HG03520 (cell line): ENCODE measurements at regions not wholly inside any gene's neighbourhood (a gene's known extent, or its start where the extent isn't known, plus 50 kb on each side); places are given as distances from the start of the nearest gene placed in this dataset.
"Not testable (repeated sequence)": the region's sequence is repeated elsewhere in the genome, so short reads cannot be mapped to it uniquely, and the experiment has no call there.

Source experiments
- ATAC-seq: cut with Tn5 transposase; IDR thresholded peaks from one replicate; pipeline ENCODE4 v1.9.1; 2021; ENCODE audit warnings: mild to moderate bottlenecking, moderate library complexity; ENCODE audit not compliant: unreplicated experiment

DNA sequence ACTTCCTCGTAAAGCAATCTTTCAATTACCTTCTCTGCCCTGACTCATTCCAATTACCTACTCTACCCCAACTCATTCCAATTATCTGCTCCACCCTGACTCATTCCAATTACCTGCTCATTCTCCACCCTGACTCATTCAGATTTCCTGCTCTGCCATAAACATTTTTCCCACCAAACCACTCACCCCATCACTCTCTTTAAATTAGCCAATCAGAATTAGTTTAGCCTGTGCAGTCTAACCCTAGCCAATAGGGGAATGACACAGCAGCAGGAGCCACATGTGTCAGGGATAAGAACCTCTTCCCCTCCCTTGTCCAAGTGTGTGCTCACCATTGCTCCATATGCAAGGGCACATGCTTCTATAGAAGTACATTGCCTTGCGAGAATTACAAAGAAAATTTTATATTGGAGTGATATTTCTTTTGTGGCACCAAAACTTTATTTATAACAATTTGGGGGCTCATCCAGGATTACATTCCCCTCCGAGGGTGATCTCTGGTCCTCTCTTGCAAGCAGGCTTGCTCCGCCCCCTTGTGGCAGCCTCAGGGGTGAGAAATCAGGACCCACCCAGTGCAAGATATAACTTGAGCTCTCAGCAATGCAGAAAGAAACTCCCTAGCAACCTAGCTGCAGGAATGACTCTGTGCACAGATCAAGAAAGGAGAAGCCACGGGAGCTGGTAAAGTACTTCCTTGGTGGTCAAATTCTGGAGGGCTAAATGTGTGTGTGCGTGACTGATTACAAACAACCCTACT, 551.9 kb upstream of the EYS start:
- not testable (repeated sequence) for ATAC-seq

DNA sequence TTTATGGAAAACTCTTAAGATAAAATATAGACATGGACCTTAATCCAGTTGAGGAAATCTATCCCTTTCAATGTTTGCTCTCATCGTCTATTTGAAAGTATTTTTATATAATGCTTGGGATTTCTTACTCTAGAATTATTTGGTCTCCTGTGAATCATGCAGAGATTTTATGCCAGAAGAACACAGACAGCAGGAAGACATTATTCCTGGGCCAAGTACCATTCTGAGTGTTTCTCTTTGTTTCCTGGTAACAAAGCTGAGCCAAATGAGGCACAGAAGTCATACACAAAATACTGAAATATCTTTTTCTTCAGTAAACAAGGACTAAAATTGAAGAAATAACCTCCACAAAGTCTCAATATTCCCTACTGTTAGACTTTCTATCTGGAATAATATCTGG, 538.2 kb upstream of the EYS start:
- no peak for ATAC-seq

DNA sequence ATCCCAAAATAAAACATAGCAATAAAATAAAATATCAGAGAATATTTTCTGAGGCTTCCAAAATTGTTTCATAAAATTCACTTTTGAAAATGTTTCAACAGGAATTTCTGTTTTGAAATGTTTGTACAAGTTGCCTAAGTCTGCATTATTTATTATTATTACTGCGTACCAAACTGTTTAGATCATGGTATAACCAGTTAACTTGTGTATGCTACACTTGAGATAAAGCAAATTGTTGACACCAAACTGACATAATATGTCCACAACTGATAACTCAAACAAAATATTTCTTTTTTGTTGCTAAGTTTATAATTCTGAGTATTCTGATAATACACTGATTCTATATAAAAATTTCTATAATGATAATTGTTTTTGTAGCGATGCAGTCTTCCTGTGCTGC, 531.8 kb upstream of the EYS start:
- no peak for ATAC-seq

DNA sequence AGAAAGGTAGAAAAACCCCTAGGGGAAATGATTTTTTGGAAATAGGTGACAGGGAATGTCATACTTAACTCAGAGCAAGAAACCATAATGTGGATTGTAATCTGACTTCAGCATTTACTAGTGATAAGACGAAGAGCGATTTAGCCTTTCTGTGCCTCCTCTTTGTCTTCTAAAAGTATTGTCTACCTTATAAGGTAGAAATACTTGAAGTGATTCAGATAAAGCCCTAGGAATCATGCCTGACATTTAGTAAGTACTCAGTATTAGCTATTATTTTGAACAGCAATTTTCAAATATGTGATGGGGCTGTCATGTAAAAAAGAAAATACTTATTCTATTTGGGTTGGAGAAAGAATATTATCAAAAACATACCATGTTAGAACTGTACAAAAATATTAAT, 525.9 kb upstream of the EYS start:
- ATAC-seq, result no peak

DNA sequence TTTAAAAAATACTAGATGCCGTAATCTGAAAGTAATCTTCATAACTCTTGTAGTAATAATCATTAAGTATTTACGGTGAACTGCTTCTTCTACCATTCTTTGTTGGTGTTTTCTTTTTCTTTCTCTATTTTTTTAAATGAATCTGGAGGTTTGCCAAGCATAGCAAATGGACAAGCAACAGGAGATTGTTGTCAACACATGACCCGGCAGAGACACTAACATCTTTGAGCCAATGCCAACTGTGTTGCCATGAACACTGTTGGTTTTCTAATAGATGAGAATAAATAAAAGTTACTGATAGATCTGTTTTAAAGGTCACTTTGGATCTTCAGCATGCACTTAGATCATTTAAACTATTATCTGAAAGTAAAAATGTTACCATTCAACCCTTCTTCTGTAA, 523.6 kb upstream of the EYS start:
- no peak for ATAC-seq

DNA sequence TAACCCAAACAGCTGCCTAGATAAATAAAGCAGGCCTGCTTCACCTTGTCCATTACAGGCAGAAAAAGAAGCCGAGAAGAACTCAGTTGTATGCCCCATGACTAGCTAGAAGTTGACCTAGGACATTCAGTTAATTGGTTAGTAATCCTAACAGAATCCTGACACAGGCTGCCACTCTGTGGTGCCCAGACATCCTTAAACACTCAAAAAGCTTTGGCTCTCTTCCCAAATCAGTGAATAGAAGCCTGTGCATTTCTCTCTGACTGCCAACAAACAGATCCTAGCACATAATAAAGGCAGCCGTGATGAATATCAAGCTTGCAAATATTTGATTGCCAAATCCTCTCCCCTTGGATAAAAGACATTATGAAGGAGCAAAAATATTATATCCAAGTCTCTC, 519.1 kb upstream of the EYS start:
- no peak for ATAC-seq

DNA sequence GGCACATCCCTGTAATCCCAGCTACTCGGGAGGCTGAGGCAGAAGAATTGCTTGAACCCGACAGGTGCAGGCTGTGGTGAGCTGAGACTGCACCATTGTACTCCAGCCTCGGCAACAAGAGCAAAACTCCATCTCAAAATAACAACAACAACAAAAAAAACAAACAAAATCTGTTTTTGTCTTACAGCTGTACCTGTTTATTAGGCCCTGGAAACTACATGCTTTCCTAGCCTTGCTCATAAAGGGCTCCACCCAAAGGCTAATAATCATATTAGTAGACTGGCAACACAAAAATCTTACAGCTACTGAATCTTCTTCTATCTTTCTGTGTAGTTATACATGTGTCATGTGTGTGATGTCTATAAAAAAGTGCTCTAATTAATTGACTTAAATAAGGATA, 503.9 kb upstream of the EYS start:
- no peak for ATAC-seq

DNA sequence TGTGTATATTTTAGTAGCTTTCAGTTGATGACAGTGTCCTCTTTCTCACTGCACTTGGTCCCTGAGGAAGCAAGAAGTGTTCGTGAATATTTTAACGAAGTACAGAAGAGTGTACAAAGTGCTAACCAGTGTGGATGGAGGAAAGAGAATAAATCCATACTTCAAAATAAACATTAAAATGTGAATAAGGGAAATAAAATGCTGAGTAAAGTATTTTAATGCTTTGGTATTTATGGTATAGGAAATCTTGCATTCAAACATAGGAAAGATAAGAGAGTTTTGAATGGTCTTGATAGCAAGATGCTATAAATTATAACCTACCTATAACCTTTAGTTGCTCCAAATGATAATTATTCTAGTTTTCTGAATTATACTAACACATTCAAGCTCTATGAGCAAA, 493.4 kb upstream of the EYS start:
- ATAC-seq, result no peak

DNA sequence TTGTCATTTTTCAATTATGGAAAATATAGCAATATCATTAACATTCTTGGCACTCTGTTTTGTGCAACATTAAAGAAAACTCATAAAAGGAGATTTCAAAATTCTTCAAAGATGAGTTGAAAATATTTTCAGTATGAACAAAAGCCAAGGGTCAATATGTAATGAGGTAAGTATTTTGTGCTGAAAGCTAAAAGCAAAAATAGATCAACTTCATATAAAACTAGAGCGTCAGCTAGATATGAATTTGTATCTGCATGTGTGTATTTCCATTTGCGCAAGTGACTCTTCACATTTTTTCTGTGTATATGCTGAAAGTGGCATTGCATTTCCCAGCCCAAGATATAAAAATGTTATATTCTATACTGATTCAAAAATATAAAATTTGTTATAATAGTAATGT, 492.1 kb upstream of the EYS start:
- ATAC-seq, result no peak

DNA sequence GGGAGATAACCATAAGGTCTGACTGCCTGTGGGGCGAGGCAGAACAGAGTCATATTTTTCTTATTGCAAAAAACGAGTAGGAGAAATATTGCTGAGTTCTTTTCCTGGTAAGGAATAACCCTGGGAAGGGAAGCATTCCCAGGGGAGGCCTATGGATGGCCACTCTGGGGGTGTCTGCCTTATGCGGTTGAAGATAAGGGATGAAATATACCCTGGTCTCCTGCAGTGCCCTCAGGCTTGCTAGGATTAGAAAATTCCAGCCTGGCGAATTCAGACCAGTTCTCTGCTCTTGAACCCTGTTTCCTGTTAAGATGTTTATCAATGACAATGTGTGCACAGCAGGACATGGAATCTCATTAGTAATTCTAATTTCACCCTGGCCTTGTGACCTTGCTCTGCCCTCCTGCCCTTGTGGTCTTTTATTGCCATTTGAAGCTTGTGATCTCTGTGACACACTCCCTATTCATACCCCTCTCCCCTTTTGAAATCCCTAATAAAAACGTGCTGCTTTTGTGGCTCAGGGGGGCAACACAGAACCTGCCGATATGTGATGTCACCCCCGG, 491.1 kb upstream of the EYS start:
- ATAC-seq, result no peak

DNA sequence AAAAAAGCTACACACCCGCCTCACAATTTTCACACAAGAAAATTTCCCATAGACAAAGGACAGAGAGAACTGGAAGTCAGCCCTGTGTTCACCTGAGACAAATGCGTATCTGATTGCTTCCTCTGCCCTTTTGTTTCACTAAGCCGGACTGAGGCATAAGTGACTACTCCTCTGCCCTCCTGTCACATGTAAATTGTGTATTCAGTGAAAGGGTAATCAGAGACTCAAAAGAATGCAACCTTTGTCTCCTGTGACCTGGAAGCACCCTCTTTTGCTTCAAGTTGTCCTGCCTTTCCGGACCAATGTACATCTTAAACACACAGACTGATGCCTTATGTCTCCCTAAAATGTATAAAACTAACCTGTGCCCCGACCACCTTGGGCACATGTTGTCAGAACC, 483.8 kb upstream of the EYS start:
- ATAC-seq, result no peak

DNA sequence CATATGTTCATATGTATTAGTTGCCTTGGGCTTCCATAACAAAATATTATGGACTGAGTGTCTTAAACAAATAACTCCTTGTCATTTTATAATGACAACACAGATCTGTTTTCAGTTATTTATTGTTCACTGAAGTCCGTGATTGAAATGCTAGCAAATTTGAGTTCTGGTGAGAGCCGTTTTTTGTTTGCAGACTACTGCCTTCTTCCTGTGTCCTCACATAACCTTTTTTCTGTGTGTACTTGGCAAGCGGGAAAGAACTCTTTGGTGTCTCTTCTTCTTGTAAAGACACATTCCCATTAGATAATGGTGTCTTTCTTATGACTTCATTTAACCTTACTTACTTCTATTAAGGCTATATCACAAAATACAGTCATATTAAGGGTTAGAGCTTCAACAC, 482.9 kb upstream of the EYS start:
- no peak for ATAC-seq

DNA sequence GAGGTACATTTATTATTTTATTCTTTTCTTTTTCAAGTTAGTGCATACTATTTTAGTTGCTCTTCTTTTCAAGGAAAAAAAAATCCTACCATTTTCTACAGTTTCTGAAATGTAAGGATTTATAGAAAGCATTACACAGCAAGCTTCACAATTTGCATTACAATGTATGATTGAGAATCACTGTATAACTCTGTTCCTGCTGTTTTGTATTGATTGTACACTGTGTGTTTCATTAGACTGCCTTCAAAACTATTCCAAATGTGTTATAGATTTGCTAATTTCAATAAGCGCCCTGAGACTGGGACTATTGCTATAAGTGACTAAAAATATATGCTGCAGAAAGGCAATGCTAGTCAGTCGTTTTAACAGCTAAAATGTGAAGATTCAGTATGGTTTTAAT, 479.7 kb upstream of the EYS start:
- ATAC-seq, result no peak

DNA sequence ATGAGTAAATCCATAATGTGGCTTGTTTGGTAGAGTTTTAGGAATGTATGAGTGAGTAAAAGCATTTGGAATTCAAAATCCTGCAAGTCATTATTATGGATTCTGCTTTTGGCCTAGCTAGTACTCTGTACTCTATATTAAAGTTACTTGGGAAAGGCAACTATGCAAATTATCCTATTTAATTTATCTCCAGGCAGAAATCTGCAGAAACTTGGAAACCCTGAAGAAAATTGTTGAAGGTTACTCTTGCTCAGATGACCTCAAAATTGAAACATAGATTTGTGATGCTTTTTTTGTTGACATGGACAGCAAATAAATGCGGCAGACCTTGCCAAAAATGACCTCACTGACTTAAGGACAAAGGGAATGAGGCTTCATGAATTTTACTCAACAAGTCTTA, 477.1 kb upstream of the EYS start:
- no peak for ATAC-seq

DNA sequence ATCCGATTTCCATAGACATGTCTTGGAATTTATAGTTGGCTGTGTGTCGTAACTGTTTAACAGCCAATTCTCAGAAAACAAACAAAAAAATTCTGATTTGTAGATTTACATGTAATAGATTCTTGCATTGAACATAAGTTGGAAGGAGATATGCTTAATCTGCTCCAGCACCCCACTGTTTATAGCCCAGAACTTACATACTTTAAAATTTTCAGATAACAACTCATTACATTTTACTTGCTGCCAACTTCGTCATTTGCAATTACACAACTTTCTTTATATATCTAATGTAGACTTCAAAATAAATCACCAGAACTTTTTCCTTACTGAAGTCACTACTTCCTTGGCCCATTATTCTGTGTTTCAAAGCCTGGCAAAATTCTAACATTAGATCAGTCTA, 472.3 kb upstream of the EYS start:
- no peak for ATAC-seq

DNA sequence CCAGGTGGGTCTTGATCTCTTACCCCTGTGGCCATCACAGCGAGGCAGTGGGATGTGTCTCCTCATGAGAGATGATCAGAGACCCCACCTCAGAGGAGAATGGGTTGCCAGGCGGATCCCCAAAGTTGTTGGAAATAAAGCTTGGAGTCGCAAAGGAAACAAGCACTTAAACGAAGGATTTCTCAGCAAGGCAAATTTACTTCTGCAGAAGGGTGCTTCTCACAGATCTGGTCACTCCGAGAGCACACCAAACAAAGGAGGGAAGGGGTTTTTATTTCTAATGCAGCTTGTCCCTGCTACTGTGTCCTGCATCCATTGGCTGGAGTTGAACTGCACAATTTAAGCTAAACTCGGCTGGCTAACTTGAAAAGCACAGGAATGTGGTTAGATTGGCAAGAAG, 466.6 kb upstream of the EYS start:
- ATAC-seq, result no peak

DNA sequence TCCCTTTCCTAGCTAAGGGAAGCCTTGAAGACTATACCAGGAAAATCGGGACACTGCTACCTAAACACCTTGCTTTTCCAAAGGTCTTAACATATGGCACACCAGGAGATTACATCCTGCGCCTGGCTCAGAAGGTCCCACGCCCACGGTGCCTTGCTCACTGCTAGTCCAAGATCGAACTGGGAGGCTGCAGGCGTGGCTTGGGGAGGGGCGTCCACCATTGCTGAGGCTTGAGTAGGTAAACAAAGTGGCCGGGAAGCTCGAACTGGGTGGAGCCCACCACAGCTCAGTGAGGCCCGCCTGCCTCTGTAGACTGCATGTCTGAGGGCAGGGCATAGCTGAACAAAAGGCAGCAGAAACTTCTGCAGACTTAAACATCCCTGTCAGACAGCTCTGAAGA, 459.7 kb upstream of the EYS start:
- not testable (repeated sequence) for ATAC-seq

DNA sequence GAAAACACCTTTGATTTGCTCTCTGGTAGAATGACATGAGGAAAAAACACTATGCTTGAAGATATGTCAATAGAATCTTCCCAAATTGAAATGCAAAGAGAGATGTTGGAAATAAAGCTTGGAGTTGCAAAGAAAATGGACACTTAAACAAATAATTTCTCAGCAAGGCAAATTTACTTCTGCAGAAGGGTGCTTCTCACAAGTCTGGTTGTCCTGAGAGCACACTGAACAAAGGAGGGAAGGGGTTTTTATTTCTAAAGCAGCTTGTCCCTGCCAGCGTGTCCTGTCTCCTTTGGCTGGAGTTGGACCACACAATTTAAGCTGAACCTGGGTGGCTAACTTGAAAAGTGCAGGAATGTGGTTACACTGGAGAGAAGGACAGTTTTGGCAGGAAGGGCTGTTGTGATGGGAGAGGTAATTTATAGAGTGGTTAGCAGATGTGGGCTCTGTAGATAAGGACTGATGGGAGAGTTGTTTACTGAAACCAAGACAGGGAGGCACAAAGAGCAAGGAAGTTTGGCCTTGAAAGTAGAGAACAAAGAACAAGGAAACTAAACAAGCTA, 454.6 kb upstream of the EYS start:
- ATAC-seq, result no peak

DNA sequence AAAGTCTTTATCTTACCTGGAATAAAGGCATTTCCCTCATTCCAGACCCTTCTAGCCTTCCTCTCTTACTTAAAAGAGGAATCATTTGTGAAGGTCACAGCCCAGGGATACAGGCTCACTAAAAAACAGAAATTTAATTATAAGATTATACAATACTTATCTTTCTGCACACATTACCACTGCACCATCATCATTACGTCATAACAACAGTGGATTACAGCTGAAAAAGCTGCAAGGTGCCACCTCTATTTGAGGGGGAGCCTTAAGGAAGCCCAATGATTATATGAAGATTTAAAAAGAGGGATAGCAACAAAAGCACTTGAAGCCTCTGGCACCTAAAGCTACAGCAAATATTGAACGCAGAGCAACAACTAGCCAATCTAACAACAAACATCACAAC, 452.9 kb upstream of the EYS start:
- no peak for ATAC-seq

DNA sequence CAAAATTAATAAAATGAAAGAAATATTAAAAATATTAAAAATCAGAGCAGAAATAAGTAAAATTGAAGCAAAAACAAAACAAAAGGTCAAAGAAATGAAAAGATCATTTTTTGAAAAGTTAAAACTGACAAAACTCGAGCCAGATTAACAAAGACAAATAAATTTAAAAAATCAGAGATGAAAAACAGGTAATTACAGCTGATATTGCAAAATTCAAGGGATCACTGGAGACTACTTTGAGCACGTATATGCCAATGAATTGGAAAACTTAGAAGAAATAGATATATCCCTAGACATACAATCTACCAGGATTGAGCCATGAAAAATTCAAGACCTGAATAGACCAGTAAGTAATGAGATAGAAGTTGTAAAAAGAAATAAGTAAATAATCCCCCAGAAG, 446.2 kb upstream of the EYS start:
- ATAC-seq, result no peak

DNA sequence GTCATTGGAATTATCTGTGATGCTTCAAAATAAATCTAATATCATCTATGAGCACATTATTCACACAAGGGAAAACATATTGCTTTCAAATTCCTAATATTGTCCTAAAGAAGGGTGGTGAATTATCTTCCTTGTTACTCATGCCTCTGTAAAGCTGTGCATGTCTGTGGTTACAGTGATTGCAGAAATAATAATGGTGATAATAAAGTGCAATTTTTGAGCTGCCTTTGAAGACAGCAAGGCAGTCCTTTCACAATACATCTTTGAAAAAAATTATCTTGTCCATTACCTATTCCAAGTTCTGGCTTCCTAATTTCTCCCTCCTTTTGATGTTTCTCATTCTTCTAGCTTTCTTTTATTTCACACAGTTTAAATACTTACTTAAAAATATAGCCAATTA, 442.1 kb upstream of the EYS start:
- no peak for ATAC-seq

DNA sequence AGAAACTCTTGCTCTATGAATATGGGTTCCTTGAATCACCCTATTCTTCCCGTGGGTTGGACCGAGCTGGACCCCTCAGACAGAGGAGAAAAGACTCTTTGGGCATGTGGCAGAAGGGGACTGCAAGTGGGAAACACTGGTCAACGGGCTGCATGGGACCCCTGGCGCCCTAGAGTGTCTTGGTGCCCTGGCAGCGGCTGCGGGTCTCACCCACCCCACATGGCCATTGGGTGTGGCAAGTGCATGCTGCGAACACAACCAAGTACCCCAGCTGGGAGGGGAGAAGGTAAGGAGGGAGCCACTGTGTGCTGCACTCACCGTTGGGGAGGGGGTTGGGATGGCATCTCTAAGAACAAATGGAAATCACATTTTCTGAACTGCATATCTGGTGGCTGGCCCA, 438.8 kb upstream of the EYS start:
- no peak for ATAC-seq

DNA sequence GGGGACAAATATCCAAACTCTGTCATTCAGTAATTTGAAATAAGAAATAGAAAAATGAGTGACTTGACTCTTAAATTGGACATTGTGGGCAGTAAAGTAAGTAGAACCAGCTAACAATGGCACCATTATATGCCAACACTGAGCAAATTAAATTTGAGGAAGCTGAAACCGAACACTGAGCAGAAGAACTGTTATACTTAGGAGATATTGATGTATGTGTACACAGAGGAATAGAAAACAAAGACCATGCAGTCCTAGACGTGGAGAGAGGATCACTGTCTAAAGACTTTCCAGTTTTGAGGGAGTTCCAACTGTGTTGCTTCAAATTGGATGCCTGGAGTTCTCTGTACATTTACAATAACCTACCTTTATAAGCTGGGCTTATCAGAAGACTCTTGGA, 427.0 kb upstream of the EYS start:
- no peak for ATAC-seq
